ENCODE measurements at regions not wholly inside any gene's neighbourhood (a gene's known extent, or its start where the extent isn't known, plus 50 kb on each side); places are given as distances from the start of the nearest gene placed in this dataset.

DNA sequence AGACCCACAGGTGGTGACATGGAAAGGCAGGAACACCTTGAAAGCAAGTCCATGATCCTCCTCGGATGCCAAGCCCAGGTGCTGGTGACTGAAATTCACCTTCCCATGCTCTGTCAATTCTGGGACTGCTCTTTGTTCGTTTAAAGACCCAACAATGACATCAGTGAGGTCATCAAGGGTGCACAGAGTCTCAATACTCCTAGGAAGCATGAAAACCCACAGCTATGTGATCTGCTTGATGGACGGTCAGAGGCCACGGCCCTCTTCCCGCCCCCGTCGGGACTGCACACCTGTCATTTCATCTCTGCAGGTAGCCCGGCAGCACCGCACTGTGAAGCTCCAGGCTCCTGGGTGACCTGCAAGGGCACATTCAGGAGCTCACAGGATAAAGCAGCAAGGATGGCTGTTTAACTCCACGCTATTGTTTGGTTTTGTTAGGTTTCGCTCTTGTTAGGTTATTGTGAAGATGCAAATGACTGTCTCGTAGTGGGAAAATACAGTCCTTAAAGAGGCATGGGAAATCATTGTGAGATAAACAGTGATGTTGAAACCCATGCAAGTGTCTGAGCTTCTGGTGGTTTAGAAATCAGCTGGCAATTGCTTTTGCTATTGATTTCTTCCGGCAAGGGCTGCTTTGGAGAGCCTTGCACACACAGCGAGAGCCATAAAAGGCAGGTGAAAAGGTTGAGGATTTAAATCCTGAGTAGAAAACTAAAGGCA is 124.8 kb upstream of the AJAP1 start:
- Histone ChIP-seq H3K4me3 (peak overlapping the region in 1 of 12 donors; percentile 4), H3K27me3 (peaks cover 0 to 3% (median 0%) of the 10 kb centered on the region in 9 donors), H3K4me1 (peaks cover 0 to 10% (median 0%) of the 10 kb centered on the region in 12 donors), H3K36me3 (no peaks in the 10 kb centered on the region), H3K27ac (peak overlapping the region in 5 of 12 donors; percentile 16 to 81 (median 51)), H3K9me3 (no peaks in the 10 kb centered on the region)
- intact Hi-C loops (cut with DNase I): no loop called here
- DNase-seq (no peak), ATAC-seq (no peak)
- WGBS, 4 donors: 72 to 75% (median 74%) methylated on average over 14 of the region's 14 CpGs
- TF ChIP-seq POLR2A (IDR thresholded peaks at IDR 0.05): no peak
- TF ChIP-seq, protein P1, sequence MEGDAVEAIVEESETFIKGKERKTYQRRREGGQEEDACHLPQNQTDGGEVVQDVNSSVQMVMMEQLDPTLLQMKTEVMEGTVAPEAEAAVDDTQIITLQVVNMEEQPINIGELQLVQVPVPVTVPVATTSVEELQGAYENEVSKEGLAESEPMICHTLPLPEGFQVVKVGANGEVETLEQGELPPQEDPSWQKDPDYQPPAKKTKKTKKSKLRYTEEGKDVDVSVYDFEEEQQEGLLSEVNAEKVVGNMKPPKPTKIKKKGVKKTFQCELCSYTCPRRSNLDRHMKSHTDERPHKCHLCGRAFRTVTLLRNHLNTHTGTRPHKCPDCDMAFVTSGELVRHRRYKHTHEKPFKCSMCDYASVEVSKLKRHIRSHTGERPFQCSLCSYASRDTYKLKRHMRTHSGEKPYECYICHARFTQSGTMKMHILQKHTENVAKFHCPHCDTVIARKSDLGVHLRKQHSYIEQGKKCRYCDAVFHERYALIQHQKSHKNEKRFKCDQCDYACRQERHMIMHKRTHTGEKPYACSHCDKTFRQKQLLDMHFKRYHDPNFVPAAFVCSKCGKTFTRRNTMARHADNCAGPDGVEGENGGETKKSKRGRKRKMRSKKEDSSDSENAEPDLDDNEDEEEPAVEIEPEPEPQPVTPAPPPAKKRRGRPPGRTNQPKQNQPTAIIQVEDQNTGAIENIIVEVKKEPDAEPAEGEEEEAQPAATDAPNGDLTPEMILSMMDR (IDR thresholded peaks at IDR 0.05): no peak

- Histone ChIP-seq H3K9me3 (no peaks in the 10 kb centered on the region), H3K4me1 (peaks cover 0 to 10% (median 0%) of the 10 kb centered on the region in 12 donors), H3K36me3 (no peaks in the 10 kb centered on the region), H3K4me3 (peak overlapping the region in 1 of 12 donors; percentile 4), H3K27ac (peak overlapping the region in 7 of 12 donors; percentile 16 to 81 (median 48)), H3K27me3 (peaks cover 0 to 3% (median 0%) of the 10 kb centered on the region in 9 donors)
- intact Hi-C loops (cut with DNase I): no loop called here
- ATAC-seq: peak in 3 of 4 donors; percentile 69 to 84 (median 81)
- 61 to 68% (median 67%) methylated on average over 9 of the region's 9 CpGs for WGBS, 4 donors
- DNase-seq: peak in 1 of 5 donors; percentile 44
- TF ChIP-seq, protein P1 (IDR thresholded peaks at IDR 0.05): no peak
- no peak for TF ChIP-seq POLR2A (IDR thresholded peaks at IDR 0.05)
Observed at GRCh38 chr1:4530166-4530785, 124.1 kb upstream of the AJAP1 start.

DNA sequence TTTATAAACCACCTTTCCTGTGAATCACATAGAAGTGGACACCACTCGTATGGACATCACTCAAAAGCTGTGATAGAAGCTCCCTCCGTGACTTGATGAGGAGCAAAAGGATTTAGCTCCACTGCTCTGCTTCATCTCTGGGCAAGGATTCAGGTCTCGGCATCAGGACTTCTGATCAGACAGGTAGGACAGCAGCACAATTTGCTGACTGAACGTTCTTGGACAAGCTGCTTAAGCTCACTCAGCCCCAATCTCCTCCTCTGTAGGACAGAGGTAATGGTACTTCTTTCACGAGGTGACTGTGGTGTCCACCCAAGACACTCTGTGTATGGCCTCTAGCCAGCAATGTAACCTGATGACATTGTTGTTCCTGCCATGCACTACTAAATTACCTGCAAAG is 122.6 kb upstream of the AJAP1 start:
- intact Hi-C loops (cut with DNase I): no loop called here
- Histone ChIP-seq H3K4me3 (no peak overlapping the region), H3K27ac (no peak overlapping the region), H3K36me3 (no peaks in the 10 kb centered on the region), H3K4me1 (peaks cover 0 to 10% (median 0%) of the 10 kb centered on the region in 12 donors), H3K9me3 (peaks cover 0 to 14% (median 0%) of the 10 kb centered on the region in 12 donors), H3K27me3 (peaks cover 0 to 3% (median 0%) of the 10 kb centered on the region in 9 donors)
- 67 to 75% (median 72%) methylated on average over 5 of the region's 5 CpGs for WGBS, 4 donors
- no peak for TF ChIP-seq POLR2A (IDR thresholded peaks at IDR 0.05)
- TF ChIP-seq, protein P1 (IDR thresholded peaks at IDR 0.05): no peak
- no peak for DNase-seq
- ATAC-seq: no peak

DNA sequence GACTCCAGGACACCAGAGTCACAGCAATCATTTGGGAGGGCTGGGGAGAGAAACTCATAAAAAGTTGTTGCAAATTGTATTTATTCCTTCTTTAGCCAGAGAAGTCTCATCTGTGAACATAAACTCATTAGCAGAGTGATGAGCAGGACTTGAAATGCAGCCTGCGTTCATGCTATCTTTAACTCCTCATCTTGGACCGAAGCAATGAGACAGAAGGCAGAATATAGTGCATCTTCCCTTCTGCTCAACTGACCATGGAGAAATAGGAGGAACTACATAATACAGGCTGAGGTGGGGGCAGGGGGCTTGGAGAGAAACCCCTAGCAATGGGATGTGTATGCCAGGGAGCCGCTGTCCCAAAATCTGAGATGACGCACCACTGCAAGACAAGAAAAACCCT is 121.8 kb upstream of the AJAP1 start:
- WGBS, 4 donors: 92 to 94% (median 93%) methylated on average over 4 of the region's 4 CpGs
- intact Hi-C loops (cut with DNase I): no loop called here
- Histone ChIP-seq H3K9me3 (peaks cover 0 to 14% (median 0%) of the 10 kb centered on the region in 12 donors), H3K4me3 (no peak overlapping the region), H3K27me3 (peaks cover 0 to 3% (median 0%) of the 10 kb centered on the region in 9 donors), H3K4me1 (peaks cover 0 to 10% (median 0%) of the 10 kb centered on the region in 12 donors), H3K36me3 (no peaks in the 10 kb centered on the region), H3K27ac (no peak overlapping the region)
- DNase-seq: no peak
- no peak for ATAC-seq
- no peak for TF ChIP-seq POLR2A (IDR thresholded peaks at IDR 0.05)
- TF ChIP-seq, protein P1 (IDR thresholded peaks at IDR 0.05): no peak
